ENCODE measurements at regions not wholly inside any gene's neighbourhood (a gene's known extent, or its start where the extent isn't known, plus 50 kb on each side); places are given as distances from the start of the nearest gene placed in this dataset.

DNA sequence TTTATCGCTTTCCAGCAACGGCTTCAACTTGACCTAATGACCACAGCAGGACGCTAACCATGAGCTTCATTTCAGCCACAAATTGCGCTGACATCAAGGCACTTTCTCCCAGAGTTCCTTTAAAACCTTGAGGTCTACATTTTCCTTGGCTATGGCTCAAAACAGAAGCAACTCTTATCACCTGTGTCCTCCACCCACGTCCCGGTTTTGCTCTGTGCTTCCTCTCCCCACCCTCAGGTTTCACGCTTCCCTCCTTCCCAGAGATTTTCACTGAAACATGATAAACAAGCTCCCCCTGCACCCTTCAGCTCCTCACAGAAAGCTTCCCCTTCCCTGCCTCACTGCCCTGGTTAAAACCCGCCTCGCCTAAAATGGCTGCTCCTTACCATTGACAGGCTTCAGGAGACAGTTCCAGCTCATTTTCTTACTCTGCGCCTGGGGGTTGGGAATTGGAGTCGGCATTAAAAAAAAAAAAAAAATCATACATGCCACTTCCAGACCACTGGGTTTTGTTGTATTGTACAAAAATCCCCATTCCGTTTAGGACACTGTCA is 229.5 kb downstream of the UBE3D start:
- no peak for DNase-seq

- DNase-seq = no peak
Observed at GRCh38 chr6:82840571-82840970, 225.1 kb downstream of the UBE3D start.

DNA sequence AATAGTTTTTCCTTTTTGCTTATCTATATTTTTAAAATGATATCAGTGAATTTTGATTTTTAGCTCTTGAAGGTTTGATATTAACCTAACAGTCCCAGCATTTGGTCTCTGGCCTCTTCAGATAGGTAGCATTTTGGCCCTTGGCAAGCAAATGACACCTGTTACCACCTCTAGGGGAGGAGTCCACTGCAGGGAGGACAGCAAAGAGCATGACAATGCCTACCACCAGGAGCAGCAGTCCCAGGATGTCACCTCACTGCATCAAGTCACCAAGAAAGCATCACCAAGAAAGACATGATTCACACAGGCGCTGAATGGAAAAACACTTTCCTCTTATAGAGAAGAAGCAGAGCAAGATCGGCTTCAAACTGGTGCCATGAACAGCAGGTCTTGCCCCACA is 224.3 kb downstream of the UBE3D start:
- no peak for DNase-seq
